ENCODE measurements at regions not wholly inside any gene's neighbourhood (a gene's known extent, or its start where the extent isn't known, plus 50 kb on each side); places are given as distances from the start of the nearest gene placed in this dataset.

DNA sequence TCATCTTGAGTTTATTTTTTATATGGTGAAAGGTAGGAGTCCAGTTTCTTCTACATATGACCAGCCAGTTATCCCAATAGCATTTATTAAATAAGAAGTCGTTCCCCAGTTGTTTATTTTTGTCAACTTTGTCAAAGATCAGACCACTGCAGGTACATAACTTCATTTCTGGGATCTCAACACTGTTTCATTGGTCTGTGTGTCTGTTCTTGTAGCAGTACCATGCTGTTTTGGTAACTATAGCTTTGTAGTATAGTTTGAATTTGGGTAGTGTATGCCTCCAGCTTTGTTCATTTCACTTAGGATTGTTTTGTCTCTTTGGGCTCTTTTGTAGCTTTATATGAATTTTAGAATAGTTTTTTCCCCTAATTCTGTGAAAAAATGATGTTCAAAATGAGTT, 340.4 kb upstream of the PCDH20 start:
- ChIA-PET CTCF (no interaction called here), POLR2A (no interaction called here)
- no peak for DNase-seq (ENCODE audit: low read depth, low spot score)
- TF ChIP-seq, protein P1, sequence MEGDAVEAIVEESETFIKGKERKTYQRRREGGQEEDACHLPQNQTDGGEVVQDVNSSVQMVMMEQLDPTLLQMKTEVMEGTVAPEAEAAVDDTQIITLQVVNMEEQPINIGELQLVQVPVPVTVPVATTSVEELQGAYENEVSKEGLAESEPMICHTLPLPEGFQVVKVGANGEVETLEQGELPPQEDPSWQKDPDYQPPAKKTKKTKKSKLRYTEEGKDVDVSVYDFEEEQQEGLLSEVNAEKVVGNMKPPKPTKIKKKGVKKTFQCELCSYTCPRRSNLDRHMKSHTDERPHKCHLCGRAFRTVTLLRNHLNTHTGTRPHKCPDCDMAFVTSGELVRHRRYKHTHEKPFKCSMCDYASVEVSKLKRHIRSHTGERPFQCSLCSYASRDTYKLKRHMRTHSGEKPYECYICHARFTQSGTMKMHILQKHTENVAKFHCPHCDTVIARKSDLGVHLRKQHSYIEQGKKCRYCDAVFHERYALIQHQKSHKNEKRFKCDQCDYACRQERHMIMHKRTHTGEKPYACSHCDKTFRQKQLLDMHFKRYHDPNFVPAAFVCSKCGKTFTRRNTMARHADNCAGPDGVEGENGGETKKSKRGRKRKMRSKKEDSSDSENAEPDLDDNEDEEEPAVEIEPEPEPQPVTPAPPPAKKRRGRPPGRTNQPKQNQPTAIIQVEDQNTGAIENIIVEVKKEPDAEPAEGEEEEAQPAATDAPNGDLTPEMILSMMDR (IDR thresholded peaks at IDR 0.05; ENCODE audit: insufficient read depth, low read length, missing control alignments), result no peak
- no peak overlapping the region for H3K4me3 ChIP-seq (ENCODE audit: low read depth, low read length)

DNA sequence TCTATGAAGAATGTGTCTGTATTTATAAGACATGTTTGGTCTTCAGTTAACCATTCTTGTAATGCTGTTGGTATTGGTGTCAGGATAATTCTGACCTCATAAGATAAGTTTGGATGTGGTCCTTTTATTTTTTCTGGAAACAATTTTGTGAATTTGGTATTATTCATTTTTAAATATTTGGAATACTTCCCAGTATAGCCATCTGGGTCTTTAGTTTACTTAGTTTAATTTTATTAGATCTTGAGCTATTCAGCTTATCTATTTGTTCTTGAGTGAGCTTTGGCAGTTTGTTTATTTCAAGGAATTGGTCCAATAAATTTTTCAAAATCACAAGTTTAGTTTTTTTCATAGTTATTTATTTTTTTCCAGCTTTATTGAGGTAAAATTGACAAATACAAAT, 335.4 kb upstream of the PCDH20 start:
- no peak for DNase-seq (ENCODE audit: low read depth, low spot score)
- CTCF ChIA-PET, result no interaction called here
- no peak overlapping the region for H3K4me3 ChIP-seq (ENCODE audit: low read depth, low read length)
- TF ChIP-seq, protein P1 (IDR thresholded peaks at IDR 0.05; ENCODE audit: insufficient read depth, low read length, missing control alignments), result no peak
- POLR2A ChIA-PET, result no interaction called here

DNA sequence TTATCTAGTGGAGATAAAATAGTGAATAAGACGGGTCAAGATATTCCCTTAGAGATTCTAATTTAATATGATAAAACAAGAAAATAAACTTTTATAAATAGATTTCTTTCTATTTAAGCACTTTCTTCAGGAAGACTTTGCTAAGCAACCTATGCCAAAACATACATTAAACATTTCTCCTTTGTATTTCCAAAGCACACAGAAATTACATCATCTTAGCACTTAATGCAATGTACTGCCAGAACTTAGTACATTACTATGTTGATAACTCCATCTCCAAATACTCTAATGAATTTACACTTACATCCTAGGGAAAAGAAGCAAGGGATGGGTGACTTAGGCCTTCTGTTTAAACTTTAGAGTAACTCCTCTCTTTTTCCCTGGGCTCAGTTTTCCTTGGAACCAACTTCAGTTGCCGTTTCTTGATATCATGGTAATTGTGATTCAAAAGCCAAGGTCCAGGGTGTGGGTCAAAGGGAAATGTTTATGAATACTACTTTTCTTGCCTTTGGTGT, 322.6 kb upstream of the PCDH20 start:
- ChIA-PET POLR2A (no interaction called here), CTCF (no interaction called here)
- DNase-seq (ENCODE audit: low read depth, low spot score), result no peak
- TF ChIP-seq, protein P1 (IDR thresholded peaks at IDR 0.05; ENCODE audit: insufficient read depth, low read length, missing control alignments), result no peak
- no peak overlapping the region for H3K4me3 ChIP-seq (ENCODE audit: low read depth, low read length)

DNA sequence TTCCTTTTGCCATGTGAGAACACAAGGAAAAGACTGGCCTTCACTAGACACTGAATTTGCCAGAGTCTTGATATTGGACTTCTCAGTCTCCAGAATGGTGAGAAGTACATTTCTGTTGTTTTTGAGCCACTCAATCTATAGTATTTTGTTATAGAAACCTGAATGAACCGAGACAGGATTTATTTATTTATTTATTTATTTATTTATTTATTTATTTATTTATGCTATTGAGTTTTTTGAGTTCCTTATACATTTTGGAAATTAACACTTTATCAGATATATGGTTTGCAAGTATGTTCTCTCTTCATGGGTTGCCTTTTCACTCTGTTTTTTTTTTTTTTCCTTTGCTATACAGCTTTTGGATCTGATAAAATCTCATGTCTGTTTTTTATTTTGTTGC, 319.0 kb upstream of the PCDH20 start:
- ChIA-PET POLR2A (no interaction called here), CTCF (no interaction called here)
- DNase-seq (ENCODE audit: low read depth, low spot score), result no peak
- H3K4me3 ChIP-seq (ENCODE audit: low read depth, low read length), result no peak overlapping the region
- TF ChIP-seq, protein P1 (IDR thresholded peaks at IDR 0.05; ENCODE audit: insufficient read depth, low read length, missing control alignments), result no peak

DNA sequence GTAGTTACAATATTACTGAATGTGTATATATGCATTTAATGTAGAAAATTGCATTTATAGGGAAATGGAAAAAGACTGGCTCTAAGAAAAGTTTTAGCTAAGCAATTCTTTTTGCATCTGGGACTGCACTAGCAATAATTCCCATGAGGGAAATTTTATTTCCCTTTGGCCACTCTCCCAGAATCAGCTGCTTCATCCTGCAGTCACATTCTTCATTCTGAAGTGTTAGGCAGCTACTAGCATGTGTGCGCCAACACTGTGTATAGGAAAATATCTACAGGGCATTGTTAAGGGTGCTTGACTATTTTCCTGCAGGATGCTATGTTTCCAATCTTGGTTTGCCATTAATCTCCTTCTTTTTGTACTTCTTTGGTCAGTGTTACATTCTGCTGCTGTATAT, 312.8 kb upstream of the PCDH20 start:
- CTCF ChIA-PET, result no interaction called here
- DNase-seq (ENCODE audit: low read depth, low spot score), result no peak
- TF ChIP-seq, protein P1 (IDR thresholded peaks at IDR 0.05; ENCODE audit: insufficient read depth, low read length, missing control alignments), result no peak

DNA sequence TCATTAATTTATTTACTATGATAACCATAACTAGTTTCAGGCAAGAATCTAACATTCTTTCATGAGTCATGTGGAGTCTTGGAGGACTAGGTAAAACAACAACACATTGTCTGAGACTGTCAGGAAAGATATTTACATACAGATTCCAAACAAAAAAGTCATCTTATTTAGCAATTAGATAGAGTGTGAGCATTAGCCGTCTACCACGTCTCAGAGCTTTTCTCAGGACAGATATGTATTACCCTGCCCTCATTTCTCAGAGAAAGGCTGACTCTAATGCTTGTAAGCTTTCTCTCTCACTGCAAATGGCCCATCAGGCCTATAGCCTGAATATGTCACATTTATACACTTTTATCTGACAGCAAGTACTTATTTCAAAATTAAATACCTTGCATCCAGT, 312.1 kb upstream of the PCDH20 start:
- no peak overlapping the region for H3K4me3 ChIP-seq (ENCODE audit: low read depth, low read length)
- TF ChIP-seq, protein P1 (IDR thresholded peaks at IDR 0.05; ENCODE audit: insufficient read depth, low read length, missing control alignments), result no peak
- ChIA-PET CTCF (no interaction called here), POLR2A (no interaction called here)
- no peak for DNase-seq (ENCODE audit: low read depth, low spot score)

More for the DNA sequence above, 312.8 kb upstream of the PCDH20 start:
- no peak overlapping the region for H3K4me3 ChIP-seq (ENCODE audit: low read depth, low read length)
- POLR2A ChIA-PET, result no interaction called here
